Right atrium auricular region (tissue), 2 donors: ENCODE measurements at regions not wholly inside any gene's neighbourhood (a gene's known extent, or its start where the extent isn't known, plus 50 kb on each side); places are given as distances from the start of the nearest gene placed in this dataset.

Experiments
- DNase-seq: peaks from one replicate; pipeline ENCODE4 v3.0.0-alpha.2; 2019; ENCODE audit warnings: low spot score
- H3K27ac ChIP-seq, 2 donors: fragments of 200-600 bp; sonication (generic); 1 replicate in 1 of 2; 2 replicates in 1 of 2; pipeline ENCODE4 v1.5.1; 2016 to 2019
- H3K27me3 ChIP-seq, 2 donors: fragments of 200-600 bp; sonication (generic); one replicate each; pipeline versions ENCODE4 v1.5.1 to v1.6.0; 2017 to 2019
- H3K36me3 ChIP-seq: fragments of 200-600 bp; sonication (generic); one replicate; pipeline ENCODE4 v1.5.1; 2016
- H3K4me1 ChIP-seq, 2 donors: fragments of 200-600 bp; sonication (generic); one replicate each; pipeline versions ENCODE4 v1.5.1 to v1.6.0; 2017 to 2019
- H3K4me3 ChIP-seq, 2 donors: fragments of 200-600 bp; sonication (generic); 1 replicate in 1 of 2; 2 replicates in 1 of 2; pipeline ENCODE4 v1.5.1; 2017 to 2019; ENCODE audit warnings: mild to moderate bottlenecking in 1 of 2, moderate library complexity in 1 of 2
- H3K9me3 ChIP-seq, 2 donors: fragments of 200-600 bp; sonication (generic); one replicate each; pipeline ENCODE4 v1.5.1; 2019
- CTCF ChIP-seq, 2 donors: fragments of 200-600 bp; sonication (generic); IDR thresholded peaks; one replicate each; pipeline ENCODE4 v1.5.1; 2019; ENCODE audit warnings: antibody characterized with exemption in 2 of 2

GRCh38 chr2:12510070-12510469 lies 206.7 kb upstream of the TRIB2 start:
- DNase-seq = no peak
- TF ChIP-seq CTCF (IDR thresholded peaks at IDR 0.05) = no peak

GRCh38 chr2:12513339-12513738 lies 203.4 kb upstream of the TRIB2 start:
- TF ChIP-seq CTCF (IDR thresholded peaks at IDR 0.05) = no peak
- Histone ChIP-seq H3K27ac (no peak overlapping the region), H3K4me3 (no peak overlapping the region), H3K9me3 (no peaks in the 10 kb centered on the region), H3K27me3 (no peaks in the 10 kb centered on the region), H3K4me1 (no peaks in the 10 kb centered on the region), H3K36me3 (no peaks in the 10 kb centered on the region)
- no peak for DNase-seq

More at GRCh38 chr2:12510070-12510469, 206.7 kb upstream of the TRIB2 start:
- Histone ChIP-seq H3K27ac (no peak overlapping the region), H3K36me3 (no peaks in the 10 kb centered on the region), H3K9me3 (no peaks in the 10 kb centered on the region), H3K4me3 (no peak overlapping the region), H3K4me1 (no peaks in the 10 kb centered on the region), H3K27me3 (no peaks in the 10 kb centered on the region)

- Histone ChIP-seq H3K4me1 (no peaks in the 10 kb centered on the region), H3K36me3 (no peaks in the 10 kb centered on the region), H3K4me3 (no peak overlapping the region), H3K9me3 (no peaks in the 10 kb centered on the region), H3K27ac (no peak overlapping the region), H3K27me3 (no peaks in the 10 kb centered on the region)
- DNase-seq = no peak
- TF ChIP-seq CTCF (IDR thresholded peaks at IDR 0.05) = no peak
Measured at GRCh38 chr2:12514168-12514567, 202.6 kb upstream of the TRIB2 start.

- Histone ChIP-seq H3K36me3 (no peaks in the 10 kb centered on the region), H3K9me3 (no peaks in the 10 kb centered on the region), H3K4me1 (no peaks in the 10 kb centered on the region), H3K27me3 (no peaks in the 10 kb centered on the region), H3K27ac (no peak overlapping the region), H3K4me3 (no peak overlapping the region)
- DNase-seq = no peak
- TF ChIP-seq CTCF (IDR thresholded peaks at IDR 0.05) = no peak
Measured at GRCh38 chr2:12514631-12515437, 201.9 kb upstream of the TRIB2 start.

GRCh38 chr2:12515871-12516270 lies 200.9 kb upstream of the TRIB2 start:
- Histone ChIP-seq H3K4me3 (no peak overlapping the region), H3K27me3 (no peaks in the 10 kb centered on the region), H3K36me3 (no peaks in the 10 kb centered on the region), H3K4me1 (no peaks in the 10 kb centered on the region), H3K27ac (no peak overlapping the region), H3K9me3 (no peaks in the 10 kb centered on the region)
- no peak for TF ChIP-seq CTCF (IDR thresholded peaks at IDR 0.05)
- DNase-seq = no peak
